GM21619 (cell line): ENCODE measurements at regions not wholly inside any gene's neighbourhood (a gene's known extent, or its start where the extent isn't known, plus 50 kb on each side); places are given as distances from the start of the nearest gene placed in this dataset.
"Not testable (repeated sequence)": the region's sequence is repeated elsewhere in the genome, so short reads cannot be mapped to it uniquely, and the experiment has no call there.

Source experiments
- ATAC-seq: cut with Tn5 transposase; IDR thresholded peaks from one replicate; pipeline ENCODE4 v1.9.1; 2021; ENCODE audit not compliant: unreplicated experiment

- ATAC-seq, result no peak
These were observed 62.8 kb upstream of the ATP12A start for GRCh38 chr13:24617256-24618010.

GRCh38 chr13:24618011-24618955 is 61.9 kb upstream of the ATP12A start:
- ATAC-seq, result peak; percentile 87

- ATAC-seq, result no peak
These were observed 60.9 kb upstream of the ATP12A start for GRCh38 chr13:24619282-24619681.

- not testable (repeated sequence) for ATAC-seq
These were observed 57.6 kb upstream of the ATP12A start for GRCh38 chr13:24622481-24623148.

- no peak for ATAC-seq
These were observed 57.0 kb upstream of the ATP12A start for GRCh38 chr13:24623149-24623665.

- ATAC-seq, result no peak
These were observed 55.8 kb upstream of the ATP12A start for GRCh38 chr13:24624363-24624762.

GRCh38 chr13:24624801-24625231 is 55.4 kb upstream of the ATP12A start:
- ATAC-seq, result no peak

GRCh38 chr13:24625331-24625731 is 54.9 kb upstream of the ATP12A start:
- peak; percentile 45 for ATAC-seq

- ATAC-seq, result peak; percentile 68
These were observed 54.0 kb upstream of the ATP12A start for GRCh38 chr13:24625870-24626849.

- no peak for ATAC-seq
These were observed 53.0 kb upstream of the ATP12A start for GRCh38 chr13:24627090-24627714.

GRCh38 chr13:24627946-24628345 is 52.3 kb upstream of the ATP12A start:
- ATAC-seq, result no peak

GRCh38 chr13:24629320-24629719 is 50.9 kb upstream of the ATP12A start:
- ATAC-seq, result no peak

GRCh38 chr13:24630121-24630520 is 50.1 kb upstream of the ATP12A start:
- no peak for ATAC-seq
